ENCODE measurements at regions not wholly inside any gene's neighbourhood (a gene's known extent, or its start where the extent isn't known, plus 50 kb on each side); places are given as distances from the start of the nearest gene placed in this dataset.

DNA sequence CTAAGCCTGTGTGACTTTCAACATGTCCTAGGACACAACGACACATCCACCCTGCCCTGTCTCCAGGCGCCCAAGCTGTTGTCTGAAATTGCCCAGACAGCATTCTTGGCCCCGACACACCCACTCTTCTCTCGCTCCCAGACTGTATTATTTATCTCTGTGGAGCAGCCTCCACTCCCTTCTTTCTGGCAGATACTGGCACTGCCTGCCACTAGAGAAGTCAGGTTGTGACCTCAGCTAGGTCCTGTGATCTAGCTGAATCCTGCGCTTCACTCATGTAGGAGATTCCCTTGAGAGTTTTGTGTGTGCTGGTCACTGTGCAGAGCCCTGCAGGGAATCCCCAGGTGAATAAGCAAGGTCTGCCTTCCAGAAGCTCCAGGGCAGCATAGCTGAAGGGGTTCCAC lies 77.1 kb upstream of the TNP1 start:
- Histone ChIP-seq H3K4me2 (ENCODE audit: control insufficient read depth, insufficient read depth) (no peak overlapping the region), H3K79me2 (ENCODE audit: control insufficient read depth, insufficient read depth, low read length) (no peaks in the 10 kb centered on the region), H3K9me3 (replicated peaks; ENCODE audit: control insufficient read depth, insufficient read depth, low read length) (peaks cover 1% of the 10 kb centered on the region; the same call in 1 of the 3 replicates), H2AFZ (ENCODE audit: control insufficient read depth, low read depth, low read length) (no peak overlapping the region), H3K4me1 (ENCODE audit: control insufficient read depth, insufficient read depth, low read length) (no peaks in the 10 kb centered on the region), H3K27ac (ENCODE audit: control insufficient read depth, insufficient read depth) (no peak overlapping the region), H3K4me3 (no peak overlapping the region), H3K9ac (ENCODE audit: control insufficient read depth, insufficient read depth, low read length) (no peak overlapping the region), H3K27me3 (replicated peaks in 1 of 2; ENCODE audit: control insufficient read depth in 2 of 2, insufficient read depth in 2 of 2, low read length in 1 of 2) (no peaks in the 10 kb centered on the region), H3K36me3 (ENCODE audit: control insufficient read depth in 2 of 2, insufficient read depth in 2 of 2, low read length in 1 of 2) (no peaks in the 10 kb centered on the region), H4K20me1 (ENCODE audit: control insufficient read depth, insufficient read depth) (no peaks in the 10 kb centered on the region)
- in situ Hi-C loops (cut with MboI) (no loop called here), intact Hi-C loops (cut with micrococcal nuclease; ENCODE audit: unreplicated experiment) (no loop called here)
- no TSS peak for BruUV-seq (replicated peaks)
- no peak for TF ChIP-seq NR2C1 (IDR thresholded peaks at IDR 0.05)
- TF ChIP-seq, protein P1, sequence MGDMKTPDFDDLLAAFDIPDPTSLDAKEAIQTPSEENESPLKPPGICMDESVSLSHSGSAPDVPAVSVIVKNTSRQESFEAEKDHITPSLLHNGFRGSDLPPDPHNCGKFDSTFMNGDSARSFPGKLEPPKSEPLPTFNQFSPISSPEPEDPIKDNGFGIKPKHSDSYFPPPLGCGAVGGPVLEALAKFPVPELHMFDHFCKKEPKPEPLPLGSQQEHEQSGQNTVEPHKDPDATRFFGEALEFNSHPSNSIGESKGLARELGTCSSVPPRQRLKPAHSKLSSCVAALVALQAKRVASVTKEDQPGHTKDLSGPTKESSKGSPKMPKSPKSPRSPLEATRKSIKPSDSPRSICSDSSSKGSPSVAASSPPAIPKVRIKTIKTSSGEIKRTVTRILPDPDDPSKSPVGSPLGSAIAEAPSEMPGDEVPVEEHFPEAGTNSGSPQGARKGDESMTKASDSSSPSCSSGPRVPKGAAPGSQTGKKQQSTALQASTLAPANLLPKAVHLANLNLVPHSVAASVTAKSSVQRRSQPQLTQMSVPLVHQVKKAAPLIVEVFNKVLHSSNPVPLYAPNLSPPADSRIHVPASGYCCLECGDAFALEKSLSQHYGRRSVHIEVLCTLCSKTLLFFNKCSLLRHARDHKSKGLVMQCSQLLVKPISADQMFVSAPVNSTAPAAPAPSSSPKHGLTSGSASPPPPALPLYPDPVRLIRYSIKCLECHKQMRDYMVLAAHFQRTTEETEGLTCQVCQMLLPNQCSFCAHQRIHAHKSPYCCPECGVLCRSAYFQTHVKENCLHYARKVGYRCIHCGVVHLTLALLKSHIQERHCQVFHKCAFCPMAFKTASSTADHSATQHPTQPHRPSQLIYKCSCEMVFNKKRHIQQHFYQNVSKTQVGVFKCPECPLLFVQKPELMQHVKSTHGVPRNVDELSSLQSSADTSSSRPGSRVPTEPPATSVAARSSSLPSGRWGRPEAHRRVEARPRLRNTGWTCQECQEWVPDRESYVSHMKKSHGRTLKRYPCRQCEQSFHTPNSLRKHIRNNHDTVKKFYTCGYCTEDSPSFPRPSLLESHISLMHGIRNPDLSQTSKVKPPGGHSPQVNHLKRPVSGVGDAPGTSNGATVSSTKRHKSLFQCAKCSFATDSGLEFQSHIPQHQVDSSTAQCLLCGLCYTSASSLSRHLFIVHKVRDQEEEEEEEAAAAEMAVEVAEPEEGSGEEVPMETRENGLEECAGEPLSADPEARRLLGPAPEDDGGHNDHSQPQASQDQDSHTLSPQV (IDR thresholded peaks at IDR 0.05), result no peak
- TF ChIP-seq, protein P2, sequence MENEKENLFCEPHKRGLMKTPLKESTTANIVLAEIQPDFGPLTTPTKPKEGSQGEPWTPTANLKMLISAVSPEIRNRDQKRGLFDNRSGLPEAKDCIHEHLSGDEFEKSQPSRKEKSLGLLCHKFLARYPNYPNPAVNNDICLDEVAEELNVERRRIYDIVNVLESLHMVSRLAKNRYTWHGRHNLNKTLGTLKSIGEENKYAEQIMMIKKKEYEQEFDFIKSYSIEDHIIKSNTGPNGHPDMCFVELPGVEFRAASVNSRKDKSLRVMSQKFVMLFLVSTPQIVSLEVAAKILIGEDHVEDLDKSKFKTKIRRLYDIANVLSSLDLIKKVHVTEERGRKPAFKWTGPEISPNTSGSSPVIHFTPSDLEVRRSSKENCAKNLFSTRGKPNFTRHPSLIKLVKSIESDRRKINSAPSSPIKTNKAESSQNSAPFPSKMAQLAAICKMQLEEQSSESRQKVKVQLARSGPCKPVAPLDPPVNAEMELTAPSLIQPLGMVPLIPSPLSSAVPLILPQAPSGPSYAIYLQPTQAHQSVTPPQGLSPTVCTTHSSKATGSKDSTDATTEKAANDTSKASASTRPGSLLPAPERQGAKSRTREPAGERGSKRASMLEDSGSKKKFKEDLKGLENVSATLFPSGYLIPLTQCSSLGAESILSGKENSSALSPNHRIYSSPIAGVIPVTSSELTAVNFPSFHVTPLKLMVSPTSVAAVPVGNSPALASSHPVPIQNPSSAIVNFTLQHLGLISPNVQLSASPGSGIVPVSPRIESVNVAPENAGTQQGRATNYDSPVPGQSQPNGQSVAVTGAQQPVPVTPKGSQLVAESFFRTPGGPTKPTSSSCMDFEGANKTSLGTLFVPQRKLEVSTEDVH (IDR thresholded peaks at IDR 0.05; ENCODE audit: low read depth, partially characterized antibody), result no peak
- no peak for TF ChIP-seq SIX5 (IDR thresholded peaks at IDR 0.05; ENCODE audit: low read depth, low read length, severe bottlenecking)
- SMC1A ChIA-PET (ENCODE audit: uncharacterized antibody, unreplicated experiment), result no interaction called here
- no peak for DNase-seq (ENCODE audit: low read depth, low spot score)
- 28% methylated on average over 5 of the region's 5 CpGs for WGBS (ENCODE audit: insufficient coverage, insufficient replicate concordance, low lambda C conversion rate, missing lambda C conversion rate)
- POLR2A ChIA-PET, result no interaction called here
- RAD21 ChIA-PET (ENCODE audit: unreplicated experiment), result no interaction called here
- CTCF ChIA-PET, result no interaction called here
- ATAC-seq, result peak; percentile 22; the same call in 2 of the 3 replicates
- no peak for FAIRE-seq

Data from GM12878 (cell line).